Spleen (tissue), 11 donors: ENCODE measurements at regions not wholly inside any gene's neighbourhood (a gene's known extent, or its start where the extent isn't known, plus 50 kb on each side); places are given as distances from the start of the nearest gene placed in this dataset.

Experiments
- DNase-seq: peaks from one replicate; pipeline ENCODE4 v3.0.0-alpha.2; 2020
- H3K27ac ChIP-seq, 8 donors: fragments of 200-600 bp; sonication (generic) in 7 of 8; 1 replicate in 4 of 8; 2 replicates in 4 of 8; pipeline versions ENCODE4 v1.5.0 to v1.8.0; 2016 to 2021; ENCODE audit warnings: inconsistent platforms in 4 of 8, mild to moderate bottlenecking in 4 of 8, moderate library complexity in 1 of 8
- H3K27me3 ChIP-seq, 7 donors: fragments of 200-600 bp; sonication (generic) in 6 of 7; replicated peaks in 1 of 7; 1 replicate in 4 of 7; 2 replicates in 3 of 7; pipeline versions ENCODE4 v1.5.0 to v1.8.0; 2016 to 2021; ENCODE audit warnings: inconsistent platforms in 3 of 7, mild to moderate bottlenecking in 1 of 7
- H3K36me3 ChIP-seq, 6 donors: fragments of 200-600 bp; sonication (generic) in 5 of 6; 1 replicate in 4 of 6; 2 replicates in 2 of 6; pipeline versions ENCODE4 v1.5.0 to v1.8.0; 2016 to 2021; ENCODE audit warnings: inconsistent platforms in 2 of 6
- H3K4me1 ChIP-seq, 6 donors: fragments of 200-600 bp; sonication (generic) in 5 of 6; 1 replicate in 3 of 6; 2 replicates in 3 of 6; pipeline versions ENCODE4 v1.5.0 to v1.8.0; 2016 to 2021; ENCODE audit warnings: inconsistent platforms in 3 of 6
- H3K4me3 ChIP-seq, 8 donors: fragments of 200-600 bp; sonication (generic) in 7 of 8; 1 replicate in 4 of 8; 2 replicates in 4 of 8; pipeline versions ENCODE4 v1.5.0 to v1.8.0; 2016 to 2021; ENCODE audit warnings: inconsistent platforms in 4 of 8, mild to moderate bottlenecking in 4 of 8, moderate library complexity in 2 of 8
- H3K9me3 ChIP-seq, 8 donors: fragments of 200-600 bp; sonication (generic) in 7 of 8; 1 replicate in 4 of 8; 2 replicates in 4 of 8; pipeline versions ENCODE4 v1.5.0 to v1.8.0; 2016 to 2021; ENCODE audit warnings: inconsistent platforms in 4 of 8
- POLR2A ChIP-seq, 3 donors: fragments of 450-650 bp; IDR thresholded peaks; one replicate each; pipeline ENCODE4 v1.5.1; 2017; ENCODE audit warnings: antibody characterized with exemption in 3 of 3, mild to moderate bottlenecking in 1 of 3
- POLR2AphosphoS5 ChIP-seq, 3 donors: sonication (generic); formaldehyde crosslinking; IDR thresholded peaks; one replicate each; pipeline ENCODE4 v1.5.1; 2017; ENCODE audit warnings: antibody characterized with exemption in 3 of 3
- WGBS, 5 donors: extraction: QIAGEN DNeasy Blood & Tissue Kit in 3 of 5; methylation state at CpG; one replicate each; pipeline versions ENCODE4 v1.1.5 to v1.1.7; 2013 to 2018; 5-methylcytosine and 5-hydroxymethylcytosine counted together
- intact Hi-C: fragments of 100-400 bp; cut with DNase I; formaldehyde crosslinking; loops from one replicate; pipeline ENCODE4 v1.15.0; 2023; ENCODE audit warnings: low total_unique reads
- TF ChIP-seq, protein P1 (sequence below), 11 experiments: fragments of 200-600 bp in 7 of 11; fragments of 450-650 bp in 4 of 11; sonication (generic) in 4 of 11; IDR thresholded peaks in 8 of 11; conservative IDR thresholded peaks in 3 of 11; 1 replicate in 7 of 11; 2 replicates in 4 of 11; pipeline versions ENCODE4 v1.4.0 to v1.8.0; 2016 to 2021; ENCODE audit warnings: antibody characterized with exemption in 11 of 11, inconsistent platforms in 4 of 11, mild to moderate bottlenecking in 1 of 11
- donor health status: healthy with polysubstance abuse.
- donor health status: DM: no; HTN: no; CAD: no; lungs with moderate emphysema.
- donor health status: DM: no; HTN: no; CAD: no.
- donor health status: Bipolar disorder and iron deficiency.
- donor health status: healthy.
- donor health status: DM: no; HTN: no; CAD: no.
- donor health status: DM: yes; HTN: yes; CAD: no.

DNA sequence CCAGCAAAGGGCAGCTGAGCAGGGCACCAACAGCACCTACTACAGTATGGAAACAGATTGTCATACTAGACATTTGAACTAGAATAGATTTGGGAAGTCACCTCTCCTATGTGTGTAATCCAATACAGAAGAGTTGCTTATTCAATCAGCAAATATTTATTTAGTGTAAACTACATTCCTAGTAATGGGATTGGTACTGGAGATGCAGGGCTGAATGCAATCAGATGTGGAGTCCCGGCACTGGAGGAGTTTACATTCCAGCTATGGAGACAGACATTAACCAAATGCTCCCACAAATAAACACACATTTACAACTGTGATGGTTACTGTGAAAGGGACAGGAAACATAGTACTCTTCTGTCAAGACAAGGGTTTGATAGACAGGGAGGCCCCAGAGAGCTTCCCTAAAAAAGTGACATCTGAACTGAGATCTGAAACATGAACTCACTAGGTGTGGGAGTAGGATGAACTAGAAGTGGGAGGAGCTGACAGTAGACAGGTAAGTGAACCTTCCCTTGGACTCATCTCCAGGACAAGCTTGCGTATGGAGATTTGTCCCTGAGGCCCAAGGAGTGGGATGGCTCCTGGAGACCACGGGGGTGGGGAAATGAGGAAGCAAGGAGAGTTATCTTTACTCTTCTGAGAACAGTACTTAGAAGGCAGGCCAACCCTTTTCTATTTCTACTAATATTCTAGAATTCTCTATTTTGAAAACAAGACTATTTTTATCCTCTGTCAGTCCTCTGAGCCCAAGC is 420.5 kb downstream of the MAFB start:
- Histone ChIP-seq H3K27ac (no peak overlapping the region), H3K4me3 (no peak overlapping the region), H3K36me3 (no peaks in the 10 kb centered on the region), H3K9me3 (no peaks in the 10 kb centered on the region), H3K4me1 (peaks cover 0 to 9% (median 0%) of the 10 kb centered on the region in 6 donors), H3K27me3 (no peaks in the 10 kb centered on the region)
- WGBS, 5 donors = 71 to 78% (median 75%) methylated on average over 3 of the region's 3 CpGs
- DNase-seq = no peak
- TF ChIP-seq, protein P1, sequence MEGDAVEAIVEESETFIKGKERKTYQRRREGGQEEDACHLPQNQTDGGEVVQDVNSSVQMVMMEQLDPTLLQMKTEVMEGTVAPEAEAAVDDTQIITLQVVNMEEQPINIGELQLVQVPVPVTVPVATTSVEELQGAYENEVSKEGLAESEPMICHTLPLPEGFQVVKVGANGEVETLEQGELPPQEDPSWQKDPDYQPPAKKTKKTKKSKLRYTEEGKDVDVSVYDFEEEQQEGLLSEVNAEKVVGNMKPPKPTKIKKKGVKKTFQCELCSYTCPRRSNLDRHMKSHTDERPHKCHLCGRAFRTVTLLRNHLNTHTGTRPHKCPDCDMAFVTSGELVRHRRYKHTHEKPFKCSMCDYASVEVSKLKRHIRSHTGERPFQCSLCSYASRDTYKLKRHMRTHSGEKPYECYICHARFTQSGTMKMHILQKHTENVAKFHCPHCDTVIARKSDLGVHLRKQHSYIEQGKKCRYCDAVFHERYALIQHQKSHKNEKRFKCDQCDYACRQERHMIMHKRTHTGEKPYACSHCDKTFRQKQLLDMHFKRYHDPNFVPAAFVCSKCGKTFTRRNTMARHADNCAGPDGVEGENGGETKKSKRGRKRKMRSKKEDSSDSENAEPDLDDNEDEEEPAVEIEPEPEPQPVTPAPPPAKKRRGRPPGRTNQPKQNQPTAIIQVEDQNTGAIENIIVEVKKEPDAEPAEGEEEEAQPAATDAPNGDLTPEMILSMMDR (IDR thresholded peaks at IDR 0.05 in 8 of 11, conservative IDR thresholded peaks at IDR 0.05 in 3 of 11) = no peak
- no peak for TF ChIP-seq POLR2AphosphoS5 (IDR thresholded peaks at IDR 0.05)
- no peak for TF ChIP-seq POLR2A (IDR thresholded peaks at IDR 0.05)
- intact Hi-C loops = loop anchor here (10.0 kb wide), 1 partner anchor 416 kb away; the partner anchor contains the start of gene MAFB

DNA sequence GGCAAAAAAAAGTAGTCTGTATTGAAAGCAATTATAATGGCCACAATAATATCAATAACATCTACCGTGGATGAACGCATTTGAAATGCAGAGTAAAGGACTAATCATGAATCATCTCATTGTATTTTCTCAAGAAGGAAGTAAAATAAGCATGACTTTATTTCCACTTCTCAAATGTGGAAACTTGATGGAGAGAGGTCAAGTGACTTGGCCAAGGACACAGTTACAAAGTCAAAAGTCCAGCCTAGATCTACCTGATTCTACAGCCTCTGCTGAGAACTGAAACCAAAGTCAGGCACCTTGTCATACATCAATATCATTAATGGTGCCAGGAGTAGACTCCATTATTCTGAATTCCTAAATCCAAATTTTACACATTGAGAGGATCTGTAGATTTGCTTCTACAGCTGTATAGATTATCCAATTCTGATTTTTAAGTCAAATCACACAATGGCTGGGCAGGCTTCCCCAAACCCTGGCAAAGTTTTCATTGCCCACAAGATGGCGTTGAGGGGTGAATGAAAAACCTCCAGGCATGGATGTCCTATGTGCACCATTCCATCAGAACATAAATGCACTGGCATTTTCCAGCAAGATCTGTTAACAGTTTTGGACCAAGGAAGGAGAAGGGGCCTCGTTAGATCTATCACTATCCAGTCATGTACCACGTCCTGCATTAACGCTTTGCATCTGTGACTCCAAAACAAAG is 423.1 kb downstream of the MAFB start:
- H3K4me3 ChIP-seq = no peak overlapping the region
- H3K27ac ChIP-seq = no peak overlapping the region
- no peak for TF ChIP-seq POLR2AphosphoS5 (IDR thresholded peaks at IDR 0.05)
- TF ChIP-seq POLR2A (IDR thresholded peaks at IDR 0.05) = no peak
- TF ChIP-seq, protein P1 (IDR thresholded peaks at IDR 0.05 in 8 of 11, conservative IDR thresholded peaks at IDR 0.05 in 3 of 11) = peak in 7 of 11 experiments; percentile 8 to 58 (median 38)
- no peak for DNase-seq
- intact Hi-C loops = loop anchor here (10.0 kb wide), 1 partner anchor 419 kb away; the partner anchor contains the start of gene MAFB
- H3K9me3 ChIP-seq = no peaks in the 10 kb centered on the region
- no peaks in the 10 kb centered on the region for H3K27me3 ChIP-seq
- 53 to 68% (median 59%) methylated on average over 6 of the region's 6 CpGs for WGBS, 5 donors
- H3K4me1 ChIP-seq = peaks cover 0 to 21% (median 12%) of the 10 kb centered on the region in 6 donors
- H3K36me3 ChIP-seq = no peaks in the 10 kb centered on the region

DNA sequence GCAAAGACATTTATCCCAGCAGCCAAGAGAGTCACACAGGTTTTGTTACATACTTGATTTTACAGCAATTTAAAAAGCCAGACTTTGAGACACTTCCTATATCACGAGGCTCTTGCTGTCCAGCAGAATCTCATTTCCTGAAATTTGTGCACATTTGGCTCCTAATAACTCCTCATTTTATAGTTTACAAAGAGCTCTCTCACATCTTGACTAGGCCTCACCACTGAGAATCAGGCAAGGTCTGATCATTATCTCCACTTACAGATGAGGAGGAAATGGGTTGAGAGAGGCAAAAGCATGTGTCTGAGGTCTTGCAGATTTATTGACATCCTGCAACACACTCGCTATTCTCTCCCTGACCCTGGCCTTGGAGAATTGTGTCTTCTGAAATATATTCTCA is 426.8 kb downstream of the MAFB start:
- WGBS, 5 donors = 16 to 33% (median 31%) methylated on average over 2 of the region's 2 CpGs
- H3K4me3 ChIP-seq = no peak overlapping the region
- no peak for DNase-seq
- TF ChIP-seq, protein P1 (IDR thresholded peaks at IDR 0.05 in 8 of 11, conservative IDR thresholded peaks at IDR 0.05 in 3 of 11) = no peak
- no peaks in the 10 kb centered on the region for H3K27me3 ChIP-seq
- no peaks in the 10 kb centered on the region for H3K36me3 ChIP-seq
- intact Hi-C loops = loop anchor here (10.0 kb wide), 1 partner anchor 423 kb away; the partner anchor contains the start of gene MAFB
- H3K9me3 ChIP-seq = no peaks in the 10 kb centered on the region
- H3K4me1 ChIP-seq = peaks cover 0 to 24% (median 14%) of the 10 kb centered on the region in 6 donors
- H3K27ac ChIP-seq = peak overlapping the region in 4 of 8 donors; percentile 41 to 59 (median 50)

DNA sequence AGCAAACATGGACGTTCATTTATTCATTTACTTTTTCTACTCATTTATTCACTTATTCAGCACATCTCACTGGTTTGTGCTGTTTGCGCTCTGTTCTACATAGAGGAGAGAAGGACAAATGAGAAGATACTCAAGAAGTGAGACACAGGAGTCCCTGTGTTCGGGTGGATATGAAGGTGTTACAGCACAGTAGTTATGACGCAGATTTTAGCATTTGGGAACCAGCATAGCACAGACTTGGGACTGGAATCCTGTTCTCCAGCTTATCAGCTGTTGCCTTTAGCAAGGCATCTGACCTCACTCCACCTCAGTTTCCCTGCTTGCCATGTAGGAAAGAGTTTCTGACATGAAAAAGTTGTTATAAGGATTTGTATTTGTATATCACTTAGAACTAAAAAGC is 430.1 kb downstream of the MAFB start:
- Histone ChIP-seq H3K36me3 (no peaks in the 10 kb centered on the region), H3K27ac (no peak overlapping the region), H3K27me3 (peaks cover 0 to 3% (median 0%) of the 10 kb centered on the region in 7 donors), H3K4me1 (peaks cover 0 to 24% (median 10%) of the 10 kb centered on the region in 6 donors), H3K4me3 (no peak overlapping the region), H3K9me3 (no peaks in the 10 kb centered on the region)
- intact Hi-C loops = no loop called here
- DNase-seq = no peak
- 68 to 85% (median 80%) methylated on average over 4 of the region's 4 CpGs for WGBS, 5 donors
- no peak for TF ChIP-seq POLR2AphosphoS5 (IDR thresholded peaks at IDR 0.05)
- no peak for TF ChIP-seq POLR2A (IDR thresholded peaks at IDR 0.05)
- TF ChIP-seq, protein P1 (IDR thresholded peaks at IDR 0.05 in 8 of 11, conservative IDR thresholded peaks at IDR 0.05 in 3 of 11) = no peak
